ENCODE measurements at regions not wholly inside any gene's neighbourhood (a gene's known extent, or its start where the extent isn't known, plus 50 kb on each side); places are given as distances from the start of the nearest gene placed in this dataset.

GRCh38 chr13:65307056-65307455 lies 1923.1 kb downstream of the PCDH9 start:
- H3K27me3 Mint-ChIP-seq (ENCODE audit: low read depth): no peaks in the 10 kb centered on the region
- DNase-seq (ENCODE audit: low spot score) (no peak), ATAC-seq (no peak)
- H3K9me3 Mint-ChIP-seq: peaks cover 26% of the 10 kb centered on the region
- no peak overlapping the region for H3K4me3 Mint-ChIP-seq
- no peaks in the 10 kb centered on the region for H3K4me1 Mint-ChIP-seq
- CTCF ChIA-PET: no interaction called here
- H3K27ac Mint-ChIP-seq: no peak overlapping the region
- POLR2A ChIA-PET: no interaction called here
- TF ChIP-seq ZNF263 (CRISPR knock-in tag; IDR thresholded peaks at IDR 0.05; ENCODE audit: low read depth) (no peak), CREB1 (CRISPR knock-in tag; IDR thresholded peaks at IDR 0.05) (no peak)
- peaks cover 15% of the 10 kb centered on the region for H3K36me3 Mint-ChIP-seq

DNA sequence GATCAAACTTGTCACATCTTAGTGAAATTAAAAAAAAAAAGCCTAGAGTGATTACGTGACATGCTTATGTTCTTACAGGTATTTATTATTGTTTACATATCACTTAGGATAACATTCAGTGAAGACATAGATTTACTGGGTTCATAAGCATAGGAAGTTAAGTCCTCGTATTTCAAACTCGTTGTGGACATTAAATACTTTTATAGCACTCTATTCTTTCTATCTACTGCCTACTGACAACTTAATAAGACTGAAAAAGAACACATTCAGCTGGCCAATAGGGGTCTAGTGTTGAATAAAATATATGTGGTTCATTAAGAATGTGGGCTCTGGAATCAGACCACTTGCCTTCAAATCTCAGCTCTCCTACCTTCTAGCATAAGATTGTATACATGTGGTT lies 1927.4 kb downstream of the PCDH9 start:
- DNase-seq (ENCODE audit: low spot score) (no peak), ATAC-seq (no peak)
- Mint-ChIP-seq H3K9me3 (no peaks in the 10 kb centered on the region), H3K4me1 (no peaks in the 10 kb centered on the region), H3K27ac (no peak overlapping the region), H3K36me3 (no peaks in the 10 kb centered on the region), H3K4me3 (no peak overlapping the region), H3K27me3 (ENCODE audit: low read depth) (no peaks in the 10 kb centered on the region)
- CTCF ChIA-PET: no interaction called here
- TF ChIP-seq ETV6 (CRISPR knock-in tag; IDR thresholded peaks at IDR 0.05) (no peak), AFF4 (CRISPR knock-in tag; IDR thresholded peaks at IDR 0.05; ENCODE audit: borderline replicate concordance) (no peak), CDX4 (CRISPR knock-in tag; IDR thresholded peaks at IDR 0.05; ENCODE audit: borderline replicate concordance) (no peak), SMAD4 (CRISPR knock-in tag; IDR thresholded peaks at IDR 0.05) (no peak), CREM (CRISPR knock-in tag; IDR thresholded peaks at IDR 0.05) (no peak), IRF2 (CRISPR knock-in tag; IDR thresholded peaks at IDR 0.05; ENCODE audit: borderline replicate concordance, low read depth) (no peak), ZNF671 (CRISPR knock-in tag; IDR thresholded peaks at IDR 0.05) (no peak), CTCF (IDR thresholded peaks at IDR 0.05) (no peak), SMAD3 (CRISPR knock-in tag; IDR thresholded peaks at IDR 0.05; ENCODE audit: borderline replicate concordance) (no peak), ATF1 (CRISPR knock-in tag; IDR thresholded peaks at IDR 0.05) (no peak), TEAD1 (CRISPR knock-in tag; IDR thresholded peaks at IDR 0.05) (no peak), FOXK1 (CRISPR knock-in tag; IDR thresholded peaks at IDR 0.05) (no peak), GTF2I (CRISPR knock-in tag; conservative IDR thresholded peaks at IDR 0.05) (no peak), TCF7 (CRISPR knock-in tag; IDR thresholded peaks at IDR 0.05; ENCODE audit: low read depth) (no peak)
- TF ChIP-seq, protein P1, sequence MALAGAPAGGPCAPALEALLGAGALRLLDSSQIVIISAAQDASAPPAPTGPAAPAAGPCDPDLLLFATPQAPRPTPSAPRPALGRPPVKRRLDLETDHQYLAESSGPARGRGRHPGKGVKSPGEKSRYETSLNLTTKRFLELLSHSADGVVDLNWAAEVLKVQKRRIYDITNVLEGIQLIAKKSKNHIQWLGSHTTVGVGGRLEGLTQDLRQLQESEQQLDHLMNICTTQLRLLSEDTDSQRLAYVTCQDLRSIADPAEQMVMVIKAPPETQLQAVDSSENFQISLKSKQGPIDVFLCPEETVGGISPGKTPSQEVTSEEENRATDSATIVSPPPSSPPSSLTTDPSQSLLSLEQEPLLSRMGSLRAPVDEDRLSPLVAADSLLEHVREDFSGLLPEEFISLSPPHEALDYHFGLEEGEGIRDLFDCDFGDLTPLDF (CRISPR knock-in tag; IDR thresholded peaks at IDR 0.05): no peak
- POLR2A ChIA-PET: no interaction called here

- CTCF ChIA-PET: no interaction called here
- Mint-ChIP-seq H3K4me1 (no peaks in the 10 kb centered on the region), H3K9me3 (no peaks in the 10 kb centered on the region), H3K36me3 (no peaks in the 10 kb centered on the region), H3K27me3 (ENCODE audit: low read depth) (no peaks in the 10 kb centered on the region), H3K27ac (no peak overlapping the region), H3K4me3 (no peak overlapping the region)
- POLR2A ChIA-PET: interaction anchor here (0.6 kb wide), 1 partner anchor 268 kb away, joined by 3 read pairs; no protein-coding TSS in a partner anchor
- ATAC-seq: no peak
- no peak for DNase-seq (ENCODE audit: low spot score)
- TF ChIP-seq, protein P2, sequence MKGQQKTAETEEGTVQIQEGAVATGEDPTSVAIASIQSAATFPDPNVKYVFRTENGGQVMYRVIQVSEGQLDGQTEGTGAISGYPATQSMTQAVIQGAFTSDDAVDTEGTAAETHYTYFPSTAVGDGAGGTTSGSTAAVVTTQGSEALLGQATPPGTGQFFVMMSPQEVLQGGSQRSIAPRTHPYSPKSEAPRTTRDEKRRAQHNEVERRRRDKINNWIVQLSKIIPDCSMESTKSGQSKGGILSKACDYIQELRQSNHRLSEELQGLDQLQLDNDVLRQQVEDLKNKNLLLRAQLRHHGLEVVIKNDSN (CRISPR knock-in tag; IDR thresholded peaks at IDR 0.05): no peak
- TF ChIP-seq MAX (CRISPR knock-in tag; IDR thresholded peaks at IDR 0.05): no peak
- TF ChIP-seq NFYB (CRISPR knock-in tag; conservative IDR thresholded peaks at IDR 0.05; ENCODE audit: low read depth): no peak
- no peak for TF ChIP-seq ZNF317 (CRISPR knock-in tag; IDR thresholded peaks at IDR 0.05; ENCODE audit: borderline replicate concordance, low read depth)
- TF ChIP-seq ELF4 (CRISPR knock-in tag; IDR thresholded peaks at IDR 0.05; ENCODE audit: low read depth): no peak
- no peak for TF ChIP-seq TEAD4 (CRISPR knock-in tag; IDR thresholded peaks at IDR 0.05)
- no peak for TF ChIP-seq SOX15 (CRISPR knock-in tag; IDR thresholded peaks at IDR 0.05)
- no peak for TF ChIP-seq CBFB (CRISPR knock-in tag; IDR thresholded peaks at IDR 0.05; ENCODE audit: low read depth)
- no peak for TF ChIP-seq ZNF263 (CRISPR knock-in tag; IDR thresholded peaks at IDR 0.05; ENCODE audit: low read depth)
- TF ChIP-seq FOXP1 (CRISPR knock-in tag; IDR thresholded peaks at IDR 0.05; ENCODE audit: borderline replicate concordance): no peak
- no peak for TF ChIP-seq JUN (CRISPR knock-in tag; IDR thresholded peaks at IDR 0.05)
- no peak for TF ChIP-seq CREM (CRISPR knock-in tag; IDR thresholded peaks at IDR 0.05)
- no peak for TF ChIP-seq GABPB1 (CRISPR knock-in tag; IDR thresholded peaks at IDR 0.05)
Measured at GRCh38 chr13:65301506-65301905, 1928.6 kb downstream of the PCDH9 start.
